Islet of Langerhans (tissue), 1 donor: ENCODE measurements at regions not wholly inside any gene's neighbourhood (a gene's known extent, or its start where the extent isn't known, plus 50 kb on each side); places are given as distances from the start of the nearest gene placed in this dataset.

Experiments used
- FAIRE-seq: peaks from one replicate; lab custom pipeline; 2011; peaks lifted over from hg19 to GRCh38; lab: Jason Lieb, UNC

- FAIRE-seq, result no peak
These were observed 200.3 kb upstream of the FAM83B start for GRCh38 chr6:54646069-54646950.

GRCh38 chr6:54646951-54647664 lies 199.5 kb upstream of the FAM83B start:
- FAIRE-seq, result no peak

GRCh38 chr6:54654381-54654780 lies 192.2 kb upstream of the FAM83B start:
- no peak for FAIRE-seq

GRCh38 chr6:54655162-54655561 lies 191.4 kb upstream of the FAM83B start:
- no peak for FAIRE-seq

DNA sequence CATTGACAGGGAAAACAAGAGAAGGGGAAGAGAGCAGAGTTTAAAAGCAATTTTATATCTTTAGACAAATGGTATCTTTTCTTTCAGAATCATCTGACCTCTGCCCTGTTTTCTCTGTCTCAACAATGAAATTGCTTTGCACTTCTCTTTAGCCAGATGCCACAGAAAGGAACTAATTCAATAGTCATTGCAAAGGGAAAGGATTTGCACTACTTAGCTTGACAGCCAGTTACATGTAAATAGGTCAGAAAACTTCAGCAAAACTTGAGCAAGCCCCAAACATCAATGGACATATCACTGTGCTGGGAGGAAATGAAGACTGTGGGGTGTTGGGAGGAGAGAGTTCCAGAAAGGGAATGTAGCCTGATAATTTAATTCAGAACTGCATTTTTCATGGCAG lies 181.3 kb upstream of the FAM83B start:
- no peak for FAIRE-seq

DNA sequence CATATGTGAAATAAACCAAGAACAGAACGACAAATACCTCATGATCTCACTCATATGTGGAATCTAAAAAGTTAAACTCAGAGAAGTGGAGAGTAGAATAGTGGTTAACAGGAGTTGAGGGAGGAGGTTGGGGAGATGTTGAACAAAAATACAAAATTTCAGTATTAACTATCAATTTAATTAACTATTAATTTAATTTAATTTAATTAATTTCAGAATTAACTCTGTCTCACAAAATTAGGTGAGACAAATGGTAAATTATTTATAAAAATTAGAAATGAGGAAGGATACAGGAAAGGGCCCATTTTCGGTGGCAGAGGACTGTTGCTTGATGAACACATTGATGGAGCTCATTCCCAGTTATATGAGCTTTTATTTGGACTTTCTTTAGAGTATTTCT lies 166.0 kb upstream of the FAM83B start:
- no peak for FAIRE-seq

GRCh38 chr6:54681267-54681666 lies 165.3 kb upstream of the FAM83B start:
- no peak for FAIRE-seq

GRCh38 chr6:54681987-54682386 lies 164.6 kb upstream of the FAM83B start:
- FAIRE-seq, result no peak

GRCh38 chr6:54689620-54690019 lies 157.0 kb upstream of the FAM83B start:
- no peak for FAIRE-seq

DNA sequence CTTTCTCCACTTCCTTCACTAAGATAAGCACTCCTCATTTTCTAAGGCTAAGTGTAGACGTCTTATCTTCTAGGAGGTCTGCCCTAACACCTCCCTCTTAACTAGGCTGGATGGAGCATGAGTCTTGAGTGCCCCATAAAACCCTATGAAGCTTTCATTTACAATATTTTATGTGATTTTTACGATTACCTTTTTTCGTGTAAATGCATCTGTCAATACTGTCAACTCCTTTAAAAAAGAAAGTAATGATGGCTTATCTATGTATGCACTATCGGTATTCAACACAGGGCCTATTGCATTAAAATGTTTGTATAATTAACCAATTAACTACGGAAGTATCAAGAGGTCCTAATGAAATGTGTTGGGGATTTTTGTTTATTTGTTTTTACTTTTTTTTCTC lies 156.0 kb upstream of the FAM83B start:
- no peak for FAIRE-seq

- FAIRE-seq, result no peak
These were observed 151.5 kb upstream of the FAM83B start for GRCh38 chr6:54694928-54695532.

DNA sequence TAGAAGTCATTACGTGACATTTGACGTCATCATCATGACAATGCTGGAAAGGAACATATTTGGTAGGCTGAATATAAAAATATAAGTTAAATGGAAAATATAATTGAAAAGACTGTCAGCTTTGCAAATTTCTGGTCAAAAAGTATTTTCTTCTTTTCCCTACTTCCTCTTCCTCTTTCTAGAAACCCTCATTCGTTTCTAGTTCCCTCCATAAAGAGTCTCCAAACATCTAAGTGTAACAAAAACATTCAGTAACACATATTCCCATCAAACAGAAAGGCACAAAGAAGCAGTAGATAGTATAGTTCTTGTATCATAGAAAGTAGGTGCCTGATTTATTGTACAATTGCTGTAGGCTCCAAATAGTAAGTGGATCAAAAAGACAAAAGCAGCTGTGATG lies 150.8 kb upstream of the FAM83B start:
- no peak for FAIRE-seq

GRCh38 chr6:54697424-54697823 lies 149.1 kb upstream of the FAM83B start:
- peak; percentile 85 for FAIRE-seq

GRCh38 chr6:54698974-54699373 lies 147.6 kb upstream of the FAM83B start:
- no peak for FAIRE-seq

DNA sequence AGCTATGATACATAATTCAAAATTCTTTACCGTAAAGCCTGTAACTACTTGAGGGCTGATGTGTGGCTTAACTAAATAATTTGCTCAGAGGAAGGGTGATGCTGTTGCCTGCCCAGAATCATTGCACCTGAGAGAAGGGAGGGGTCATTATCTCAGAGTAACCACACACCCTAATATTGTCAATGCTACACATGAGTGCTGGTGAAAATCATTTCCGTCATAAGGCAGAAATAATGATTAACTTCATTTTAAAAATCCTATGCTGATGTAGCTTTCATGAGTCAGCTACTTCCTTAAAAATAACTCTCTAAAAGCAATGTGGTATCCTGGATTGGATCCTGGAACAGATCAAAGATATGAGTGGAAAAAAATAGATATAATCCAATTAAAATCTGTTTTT lies 146.4 kb upstream of the FAM83B start:
- FAIRE-seq, result peak; percentile 94

- FAIRE-seq, result no peak
These were observed 143.8 kb upstream of the FAM83B start for GRCh38 chr6:54702772-54703171.

DNA sequence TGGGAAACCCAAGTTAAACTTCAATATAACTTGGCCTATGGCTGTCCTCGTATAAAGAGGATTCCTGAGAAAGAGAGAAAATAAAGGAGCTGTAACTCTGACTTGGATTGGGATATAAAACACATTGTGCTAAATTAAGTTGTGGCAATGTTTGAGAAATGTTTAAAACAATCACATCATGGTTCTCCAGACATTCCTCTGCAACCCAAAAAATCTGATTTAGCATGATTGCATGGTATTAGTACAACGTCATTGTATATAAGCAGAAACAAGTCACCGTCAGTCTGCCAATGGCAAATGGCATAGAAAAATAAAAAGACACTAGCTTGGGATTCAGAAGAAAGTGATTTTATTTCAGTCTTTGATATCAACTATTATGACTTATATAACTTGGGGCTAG lies 140.2 kb upstream of the FAM83B start:
- no peak for FAIRE-seq

DNA sequence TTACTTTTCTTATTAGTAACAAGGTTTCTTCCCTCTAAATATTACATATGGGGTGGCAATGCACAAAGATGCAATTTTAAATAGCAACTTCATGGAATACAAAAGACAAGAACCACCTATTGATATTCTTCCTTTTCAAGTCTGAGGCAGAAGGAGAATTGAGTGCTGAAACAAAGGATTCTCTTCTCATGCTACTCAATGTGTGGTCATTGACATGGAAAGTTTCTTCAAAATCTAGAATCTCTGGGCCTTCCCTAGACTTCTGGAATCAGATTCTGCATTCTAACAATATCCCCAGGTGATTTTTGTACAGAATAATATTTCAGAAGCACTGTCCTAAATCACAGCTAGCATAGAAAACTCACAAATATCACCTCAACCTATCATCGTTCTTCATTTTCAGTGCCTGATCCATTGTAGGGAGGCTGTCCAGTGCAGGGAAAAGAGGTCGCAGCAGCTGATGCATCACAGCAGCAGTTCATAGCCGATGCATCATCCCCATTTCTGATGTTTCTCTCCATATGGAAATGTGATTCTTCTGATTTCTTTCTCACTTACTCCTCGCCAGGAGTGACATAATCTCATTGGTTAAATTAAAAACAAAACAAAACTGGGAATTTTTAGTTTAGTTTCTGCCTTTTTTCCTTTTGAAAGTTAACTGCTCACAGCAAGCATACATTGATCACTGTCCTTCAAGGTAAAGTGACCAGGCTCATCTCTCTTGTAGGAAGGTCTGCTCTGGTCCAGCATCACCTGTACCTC lies 139.5 kb upstream of the FAM83B start:
- FAIRE-seq, result no peak

GRCh38 chr6:54710456-54710855 lies 136.1 kb upstream of the FAM83B start:
- FAIRE-seq, result no peak

- FAIRE-seq, result no peak
These were observed 130.6 kb upstream of the FAM83B start for GRCh38 chr6:54716010-54716409.

- FAIRE-seq, result no peak
These were observed 129.7 kb upstream of the FAM83B start for GRCh38 chr6:54716877-54717276.

- FAIRE-seq, result peak; percentile 98
These were observed 128.6 kb upstream of the FAM83B start for GRCh38 chr6:54717849-54718455.
